GM21576 (cell line): ENCODE measurements at regions not wholly inside any gene's neighbourhood (a gene's known extent, or its start where the extent isn't known, plus 50 kb on each side); places are given as distances from the start of the nearest gene placed in this dataset.
"Not testable (repeated sequence)": the region's sequence is repeated elsewhere in the genome, so short reads cannot be mapped to it uniquely, and the experiment has no call there.

Source experiments
- ATAC-seq: cut with Tn5 transposase; IDR thresholded peaks from one replicate; pipeline ENCODE4 v1.9.1; 2021; ENCODE audit warnings: mild to moderate bottlenecking, moderate library complexity; ENCODE audit not compliant: unreplicated experiment

GRCh38 chr1:229856009-229856650 is 210.9 kb upstream of the GALNT2 start:
- ATAC-seq = peak; percentile 94

GRCh38 chr1:229857585-229857984 is 209.5 kb upstream of the GALNT2 start:
- ATAC-seq = no peak

- ATAC-seq = no peak
These were observed 208.0 kb upstream of the GALNT2 start for GRCh38 chr1:229859026-229859425.

- no peak for ATAC-seq
These were observed 206.1 kb upstream of the GALNT2 start for GRCh38 chr1:229860926-229861325.

GRCh38 chr1:229862017-229862774 is 204.8 kb upstream of the GALNT2 start:
- ATAC-seq = no peak

- ATAC-seq = no peak
These were observed 203.1 kb upstream of the GALNT2 start for GRCh38 chr1:229863651-229864545.

- no peak for ATAC-seq
These were observed 202.3 kb upstream of the GALNT2 start for GRCh38 chr1:229864686-229865230.

GRCh38 chr1:229865321-229865720 is 201.7 kb upstream of the GALNT2 start:
- not testable (repeated sequence) for ATAC-seq

GRCh38 chr1:229867726-229868125 is 199.3 kb upstream of the GALNT2 start:
- no peak for ATAC-seq

GRCh38 chr1:229869240-229869639 is 197.8 kb upstream of the GALNT2 start:
- ATAC-seq = no peak

GRCh38 chr1:229869687-229870086 is 197.4 kb upstream of the GALNT2 start:
- ATAC-seq = no peak

- no peak for ATAC-seq
These were observed 196.7 kb upstream of the GALNT2 start for GRCh38 chr1:229870381-229870780.

- ATAC-seq = no peak
These were observed 195.9 kb upstream of the GALNT2 start for GRCh38 chr1:229871078-229871676.

GRCh38 chr1:229874136-229874535 is 192.9 kb upstream of the GALNT2 start:
- ATAC-seq = no peak

GRCh38 chr1:229874609-229875008 is 192.4 kb upstream of the GALNT2 start:
- ATAC-seq = no peak

- ATAC-seq = no peak
These were observed 192.0 kb upstream of the GALNT2 start for GRCh38 chr1:229875086-229875485.

- no peak for ATAC-seq
These were observed 187.3 kb upstream of the GALNT2 start for GRCh38 chr1:229879746-229880145.

GRCh38 chr1:229880271-229881170 is 186.5 kb upstream of the GALNT2 start:
- no peak for ATAC-seq

GRCh38 chr1:229882621-229883020 is 184.4 kb upstream of the GALNT2 start:
- no peak for ATAC-seq
